ENCODE measurements at regions not wholly inside any gene's neighbourhood (a gene's known extent, or its start where the extent isn't known, plus 50 kb on each side); places are given as distances from the start of the nearest gene placed in this dataset.

GRCh38 chr9:23551311-23551721 lies 274.7 kb downstream of the ELAVL2 start:
- no peak overlapping the region for H3K9ac ChIP-seq (ENCODE audit: low read depth, low read length)
- TF ChIP-seq MXI1 (IDR thresholded peaks at IDR 0.05; ENCODE audit: borderline replicate concordance, low read depth, low read length), result no peak
- TF ChIP-seq, protein P1, sequence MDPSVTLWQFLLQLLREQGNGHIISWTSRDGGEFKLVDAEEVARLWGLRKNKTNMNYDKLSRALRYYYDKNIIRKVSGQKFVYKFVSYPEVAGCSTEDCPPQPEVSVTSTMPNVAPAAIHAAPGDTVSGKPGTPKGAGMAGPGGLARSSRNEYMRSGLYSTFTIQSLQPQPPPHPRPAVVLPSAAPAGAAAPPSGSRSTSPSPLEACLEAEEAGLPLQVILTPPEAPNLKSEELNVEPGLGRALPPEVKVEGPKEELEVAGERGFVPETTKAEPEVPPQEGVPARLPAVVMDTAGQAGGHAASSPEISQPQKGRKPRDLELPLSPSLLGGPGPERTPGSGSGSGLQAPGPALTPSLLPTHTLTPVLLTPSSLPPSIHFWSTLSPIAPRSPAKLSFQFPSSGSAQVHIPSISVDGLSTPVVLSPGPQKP (IDR thresholded peaks at IDR 0.05; ENCODE audit: borderline replicate concordance, low read depth, low read length), result no peak
- no peak for TF ChIP-seq BHLHE40 (IDR thresholded peaks at IDR 0.05; ENCODE audit: low read depth, low read length)
- TF ChIP-seq NFE2L2 (IDR thresholded peaks at IDR 0.05; ENCODE audit: low read depth, low read length), result no peak
- TF ChIP-seq SMC3 (IDR thresholded peaks at IDR 0.05; ENCODE audit: low read depth, low read length), result no peak
- no peak for TF ChIP-seq CTCF (conservative IDR thresholded peaks at IDR 0.05; ENCODE audit: low read depth, low read length)
- TF ChIP-seq MAFK (IDR thresholded peaks at IDR 0.05; ENCODE audit: low read depth, low read length), result no peak
- in situ Hi-C loops (cut with MboI; ENCODE audit: low sequenced_read_pairs), result no loop called here
- no peak overlapping the region for H3K4me3 ChIP-seq (ENCODE audit: insufficient read depth, low read depth, low read length)
- H3K56ac ChIP-seq (ENCODE audit: extremely low read depth, insufficient read depth, low read length), result no peak overlapping the region
- 33% methylated on average over 2 of the region's 2 CpGs; no CpG with 5 or more reads in 1 of the 2 experiments for WGBS, 2 experiments (ENCODE audit: extremely low coverage in 2 of 2, insufficient read length in 1 of 2)
- H3K18ac ChIP-seq (ENCODE audit: low read depth, low read length), result no peak overlapping the region
- intact Hi-C loops (cut with micrococcal nuclease), result no loop called here
- no peaks in the 10 kb centered on the region for H3K36me3 ChIP-seq (ENCODE audit: control insufficient read depth, insufficient read depth, low read length)
- no peaks in the 10 kb centered on the region for H3K79me1 ChIP-seq (ENCODE audit: low read depth in 1 of 2, low read length in 2 of 2)
- H4K91ac ChIP-seq (ENCODE audit: insufficient read depth, low read depth, low read length), result no peak overlapping the region
- no peak overlapping the region for H3K4me2 ChIP-seq (ENCODE audit: low read depth, low read length)
- no peak overlapping the region for H4K5ac ChIP-seq (ENCODE audit: low read depth, low read length)
- dilution Hi-C loops (cut with HindIII; ENCODE audit: low sequenced_read_pairs, unreplicated experiment), result no loop called here
- H3K14ac ChIP-seq (replicated peaks; ENCODE audit: low read depth, low read length), result no peak overlapping the region
- DNase-seq, result no peak
- no peak overlapping the region for H3K23ac ChIP-seq (ENCODE audit: low read depth, low read length)
- H2AK9ac ChIP-seq (replicated peaks; ENCODE audit: low read depth, low read length, poor library complexity), result no peak overlapping the region
- no peaks in the 10 kb centered on the region for H3K4me1 ChIP-seq (ENCODE audit: control insufficient read depth, insufficient read depth, low read length)
- no peaks in the 10 kb centered on the region for H3K27me3 ChIP-seq (ENCODE audit: control insufficient read depth, insufficient read depth, low read length)
- peaks cover 15% of the 10 kb centered on the region; the same call in 1 of the 2 replicates for H3K9me3 ChIP-seq (ENCODE audit: control insufficient read depth, insufficient read depth, low read length)
- H4K8ac ChIP-seq (ENCODE audit: low read depth in 2 of 2, low read length in 2 of 2), result no peak overlapping the region
- no peak overlapping the region for H2BK15ac ChIP-seq (ENCODE audit: low read depth, low read length)
- ATAC-seq (ENCODE audit: low read depth), result no peak
- BruUV-seq (replicated peaks), result no TSS peak
- CTCF ChIA-PET, result no interaction called here
- H2BK120ac ChIP-seq (ENCODE audit: low read depth, low read length), result no peak overlapping the region
- no peaks in the 10 kb centered on the region for H3K9me1 ChIP-seq (ENCODE audit: insufficient read depth, low read length)
- POLR2A ChIA-PET (ENCODE audit: unreplicated experiment), result no interaction called here
- H2AK5ac ChIP-seq (ENCODE audit: low read depth, low read length), result no peak overlapping the region
- H2AFZ ChIP-seq (replicated peaks; ENCODE audit: low read length, poor library complexity), result peak overlapping the region; percentile 51
- H2BK5ac ChIP-seq (ENCODE audit: low read depth, low read length, poor library complexity, severe bottlenecking), result no peak overlapping the region
- no peak overlapping the region for H3K27ac ChIP-seq (ENCODE audit: insufficient read depth, low read length)
- H2BK20ac ChIP-seq (ENCODE audit: low read depth, low read length), result no peak overlapping the region
- H3K4ac ChIP-seq (ENCODE audit: low read depth, low read length), result no peak overlapping the region
- H4K20me1 ChIP-seq (ENCODE audit: insufficient read depth, low read length), result no peaks in the 10 kb centered on the region

Measured in IMR-90 (cell line).